B cell (primary cell): ENCODE measurements at regions not wholly inside any gene's neighbourhood (a gene's known extent, or its start where the extent isn't known, plus 50 kb on each side); places are given as distances from the start of the nearest gene placed in this dataset.

Experiments
- ATAC-seq: fragments of 200-7000 bp; cut with Tn5 transposase; one replicate; pipeline ENCODE4 v1.10.0; 2021; ENCODE audit warnings: low read depth, mild to moderate bottlenecking, moderate number of reproducible peaks, moderate library complexity
- CTCF ChIA-PET: fragments of 350-600 bp; sonication (Branson Sonifier 250); formaldehyde crosslinking; loops from one replicate; lab custom pipeline; 2021; ENCODE audit warnings: antibody characterized with exemption, inconsistent platforms; lab: Charles Lee
- POLR2A ChIA-PET: fragments of 350-600 bp; sonication (Branson Sonifier 250); formaldehyde crosslinking; loops from one replicate; lab custom pipeline; 2021; ENCODE audit warnings: antibody characterized with exemption; lab: Charles Lee
- DNase-seq: peaks from one replicate; pipeline ENCODE4 v3.0.0; 2013
- H2AFZ ChIP-seq: 2 replicates; pipeline ENCODE4 v1.6.1; 2012; ENCODE audit warnings: mild to moderate bottlenecking, low read depth, low read length; ENCODE audit not compliant: insufficient read depth, poor library complexity, severe bottlenecking
- H3K27ac ChIP-seq, 2 donors: 1 replicate in 1 of 2; 2 replicates in 1 of 2; pipeline ENCODE4 v1.5.1; 2012 to 2013; ENCODE audit warnings: low read length in 2 of 2, mild to moderate bottlenecking in 2 of 2, moderate library complexity in 1 of 2
- H3K27me3 ChIP-seq, 4 experiments: fragments of 200-600 bp in 1 of 4; sonication (generic) in 1 of 4; replicated peaks in 1 of 4; 1 replicate in 2 of 4; 2 replicates in 2 of 4; pipeline versions ENCODE4 v1.6.1 to v1.7.0; 2013 to 2016; ENCODE audit warnings: low read length in 3 of 4, mild to moderate bottlenecking in 2 of 4, mixed read lengths in 1 of 4, moderate library complexity in 1 of 4; ENCODE audit not compliant: insufficient read depth in 4 of 4, control insufficient read depth in 3 of 4; ENCODE audit errors: control extremely low read depth in 1 of 4
- H3K36me3 ChIP-seq, 2 experiments: replicated peaks in 1 of 2; 1 replicate in 1 of 2; 2 replicates in 1 of 2; pipeline versions ENCODE4 v1.6.1 to v1.7.1; 2013; ENCODE audit warnings: low read length in 1 of 2; ENCODE audit not compliant: insufficient read depth in 2 of 2, control insufficient read depth in 1 of 2; ENCODE audit errors: control extremely low read depth in 1 of 2, extremely low read depth in 1 of 2
- H3K4me1 ChIP-seq, 2 donors: fragments of 200-600 bp in 1 of 2; sonication (generic) in 1 of 2; 1 replicate in 1 of 2; 2 replicates in 1 of 2; pipeline versions ENCODE4 v1.5.1 to v1.6.1; 2013 to 2017; ENCODE audit warnings: low read length in 2 of 2; ENCODE audit not compliant: control insufficient read depth in 2 of 2, insufficient read depth in 2 of 2
- H3K4me2 ChIP-seq: replicated peaks from 2 replicates; pipeline ENCODE3; 2012; ENCODE audit warnings: mild to moderate bottlenecking, low read depth, low read length; ENCODE audit not compliant: poor library complexity, severe bottlenecking
- H3K4me3 ChIP-seq, 5 experiments: fragments of 200-600 bp in 1 of 5; sonication (generic) in 1 of 5; 1 replicate in 3 of 5; 2 replicates in 2 of 5; pipeline versions ENCODE4 v1.5.1 to v1.7.0; 2011 to 2016; ENCODE audit warnings: low read length in 4 of 5, mild to moderate bottlenecking in 4 of 5, low read depth in 2 of 5, control low read depth in 1 of 5, moderate library complexity in 1 of 5; ENCODE audit not compliant: insufficient read depth in 1 of 5; ENCODE audit errors: control extremely low read depth in 1 of 5, extremely low read depth in 1 of 5
- H3K79me2 ChIP-seq: fragments of 200-600 bp; sonication (generic); one replicate; pipeline ENCODE4 v1.6.0; 2016; ENCODE audit warnings: low read length; ENCODE audit not compliant: control insufficient read depth, insufficient read depth
- H3K9ac ChIP-seq: fragments of 200-600 bp; sonication (generic); 2 replicates; pipeline ENCODE4 v1.6.1; 2017; ENCODE audit warnings: mild to moderate bottlenecking, low read length, moderate library complexity
- H3K9me3 ChIP-seq, 3 donors: one replicate each; pipeline versions ENCODE4 v1.6.1 to v1.7.1; 2013; ENCODE audit warnings: low read length in 2 of 3; ENCODE audit not compliant: control insufficient read depth in 2 of 3, insufficient read depth in 1 of 3; ENCODE audit errors: control extremely low read depth in 1 of 3
- H4K20me1 ChIP-seq: 2 replicates; pipeline ENCODE4 v1.6.0; 2012; ENCODE audit warnings: mild to moderate bottlenecking, low read length; ENCODE audit not compliant: insufficient read depth, control insufficient read depth, poor library complexity, severe bottlenecking
- H3K27ac Mint-ChIP-seq: one replicate; pipeline ENCODE4 v1.8.0; 2021; ENCODE audit warnings: mixed read lengths
- H3K27me3 Mint-ChIP-seq: one replicate; pipeline ENCODE4 v1.8.0; 2021; ENCODE audit warnings: mixed read lengths
- H3K4me1 Mint-ChIP-seq: one replicate; pipeline ENCODE4 v1.8.0; 2021; ENCODE audit warnings: mixed read lengths
- H3K4me3 Mint-ChIP-seq: one replicate; pipeline ENCODE4 v1.8.0; 2021; ENCODE audit warnings: mixed read lengths
- H3K9me3 Mint-ChIP-seq: one replicate; pipeline ENCODE4 v1.8.0; 2022; ENCODE audit warnings: mixed read lengths; ENCODE audit not compliant: insufficient read depth
- EZH2 ChIP-seq: IDR thresholded peaks from 2 replicates; pipeline ENCODE4 v1.6.1; 2012; ENCODE audit warnings: borderline replicate concordance, low read depth, mild to moderate bottlenecking, moderate library complexity, low read length; ENCODE audit not compliant: insufficient read depth, poor library complexity, severe bottlenecking
- WGBS: methylation state at CpG from one replicate; pipeline ENCODE4 v1.1.5; 2013; ENCODE audit warnings: missing lambda C conversion rate; ENCODE audit not compliant: insufficient coverage; 5-methylcytosine and 5-hydroxymethylcytosine counted together
- intact Hi-C: fragments of 100-400 bp; cut with micrococcal nuclease; formaldehyde crosslinking; loops from one replicate; pipeline ENCODE4 v1.10.0; 2022
- TF ChIP-seq, protein P1 (sequence below): fragments of 200-600 bp; IDR thresholded peaks from one replicate; pipeline ENCODE4 v1.8.0; 2022; ENCODE audit warnings: antibody characterized with exemption, mild to moderate bottlenecking

DNA sequence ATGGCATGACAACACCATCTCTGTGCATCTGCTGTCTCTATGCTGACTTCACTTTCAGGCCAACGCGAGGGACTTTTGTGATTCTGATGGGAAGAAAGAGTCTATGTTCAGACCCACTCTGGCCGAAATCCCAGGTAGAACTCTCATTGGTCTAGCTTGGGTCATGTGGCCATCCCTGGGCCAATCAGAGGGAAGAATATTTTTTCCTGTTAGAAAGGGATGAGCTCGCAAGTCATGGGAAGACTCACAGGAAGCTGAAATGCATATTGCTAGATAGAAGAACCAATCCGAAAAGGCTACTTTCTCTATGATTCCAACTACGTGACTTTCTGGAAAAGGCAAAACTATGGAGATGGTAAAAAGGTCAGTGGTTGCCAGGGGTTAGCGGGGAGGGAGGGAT lies 56.0 kb upstream of the LINC01488 start:
- no peak overlapping the region for H3K4me2 ChIP-seq
- H3K4me3 ChIP-seq: no peak overlapping the region
- Mint-ChIP-seq H3K9me3 (peaks cover 8% of the 10 kb centered on the region), H3K4me1 (no peaks in the 10 kb centered on the region), H3K27me3 (peaks cover 7% of the 10 kb centered on the region), H3K4me3 (no peak overlapping the region), H3K27ac (no peak overlapping the region)
- intact Hi-C loops: no loop called here
- no peak overlapping the region for H3K9ac ChIP-seq
- peaks cover 0 to 7% (median 0%) of the 10 kb centered on the region in 4 experiments for H3K27me3 ChIP-seq
- H3K9me3 ChIP-seq: peaks cover 0 to 22% (median 11%) of the 10 kb centered on the region in 3 donors
- H3K27ac ChIP-seq: no peak overlapping the region
- POLR2A ChIA-PET: no interaction called here
- WGBS: 93% methylated on average over 6 of the region's 7 CpGs
- H3K4me1 ChIP-seq: no peaks in the 10 kb centered on the region
- H3K36me3 ChIP-seq: no peaks in the 10 kb centered on the region
- no peaks in the 10 kb centered on the region for H3K79me2 ChIP-seq
- TF ChIP-seq, protein P1, sequence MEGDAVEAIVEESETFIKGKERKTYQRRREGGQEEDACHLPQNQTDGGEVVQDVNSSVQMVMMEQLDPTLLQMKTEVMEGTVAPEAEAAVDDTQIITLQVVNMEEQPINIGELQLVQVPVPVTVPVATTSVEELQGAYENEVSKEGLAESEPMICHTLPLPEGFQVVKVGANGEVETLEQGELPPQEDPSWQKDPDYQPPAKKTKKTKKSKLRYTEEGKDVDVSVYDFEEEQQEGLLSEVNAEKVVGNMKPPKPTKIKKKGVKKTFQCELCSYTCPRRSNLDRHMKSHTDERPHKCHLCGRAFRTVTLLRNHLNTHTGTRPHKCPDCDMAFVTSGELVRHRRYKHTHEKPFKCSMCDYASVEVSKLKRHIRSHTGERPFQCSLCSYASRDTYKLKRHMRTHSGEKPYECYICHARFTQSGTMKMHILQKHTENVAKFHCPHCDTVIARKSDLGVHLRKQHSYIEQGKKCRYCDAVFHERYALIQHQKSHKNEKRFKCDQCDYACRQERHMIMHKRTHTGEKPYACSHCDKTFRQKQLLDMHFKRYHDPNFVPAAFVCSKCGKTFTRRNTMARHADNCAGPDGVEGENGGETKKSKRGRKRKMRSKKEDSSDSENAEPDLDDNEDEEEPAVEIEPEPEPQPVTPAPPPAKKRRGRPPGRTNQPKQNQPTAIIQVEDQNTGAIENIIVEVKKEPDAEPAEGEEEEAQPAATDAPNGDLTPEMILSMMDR: no peak
- TF ChIP-seq EZH2: no peak
- H2AFZ ChIP-seq: no peak overlapping the region
- DNase-seq (no peak), ATAC-seq (no peak)
- no peaks in the 10 kb centered on the region for H4K20me1 ChIP-seq
- CTCF ChIA-PET: no interaction called here

DNA sequence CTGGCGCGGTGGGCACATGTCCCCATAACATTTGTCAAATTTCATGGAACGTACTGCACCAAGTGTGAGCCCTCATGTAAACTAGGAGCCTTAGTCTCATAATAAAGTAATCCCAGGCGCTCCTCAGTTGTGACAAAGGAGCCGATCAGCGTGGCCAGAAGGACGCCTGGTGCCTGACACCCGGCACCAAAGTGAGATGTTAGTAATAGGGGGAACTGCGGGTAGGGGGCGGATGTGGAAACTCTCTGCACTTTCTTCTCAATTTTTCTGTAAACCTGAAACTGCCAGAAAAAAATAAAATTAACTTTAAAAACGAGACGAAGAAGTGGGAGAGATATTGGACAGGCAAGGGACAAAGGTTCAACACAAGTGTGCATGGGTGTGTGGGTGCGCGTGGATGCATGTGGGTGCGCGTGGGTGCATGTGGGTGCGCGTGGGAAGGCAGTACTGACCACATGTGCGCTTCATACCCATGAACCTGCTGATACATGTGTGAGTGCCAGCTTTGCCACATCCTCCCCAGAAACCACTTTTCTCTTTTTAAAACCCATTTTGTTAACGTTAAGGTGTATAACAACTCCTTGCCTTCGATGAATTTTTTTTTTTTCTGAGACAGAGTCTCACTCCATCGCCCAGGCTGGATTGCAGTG lies 55.4 kb upstream of the LINC01488 start:
- H3K27me3 ChIP-seq: peaks cover 0 to 7% (median 0%) of the 10 kb centered on the region in 4 experiments
- peaks cover 8% of the 10 kb centered on the region for H3K9me3 Mint-ChIP-seq
- no peak overlapping the region for H3K4me3 ChIP-seq
- no peak overlapping the region for H3K27ac Mint-ChIP-seq
- no peaks in the 10 kb centered on the region for H3K4me1 ChIP-seq
- no peak for ATAC-seq
- no peak overlapping the region for H2AFZ ChIP-seq
- H3K79me2 ChIP-seq: no peaks in the 10 kb centered on the region
- no peak for DNase-seq
- WGBS: 84% methylated on average over 12 of the region's 22 CpGs
- H3K4me3 Mint-ChIP-seq: no peak overlapping the region
- ChIA-PET POLR2A (no interaction called here), CTCF (interaction anchor here (0.7 kb wide), 2 partner anchors 11 to 28 kb away, joined by 3 to 4 read pairs; no protein-coding TSS in a partner anchor)
- no peaks in the 10 kb centered on the region for H3K36me3 ChIP-seq
- H3K9ac ChIP-seq: no peak overlapping the region
- no peak overlapping the region for H3K4me2 ChIP-seq
- intact Hi-C loops: no loop called here
- H4K20me1 ChIP-seq: no peaks in the 10 kb centered on the region
- peaks cover 7% of the 10 kb centered on the region for H3K27me3 Mint-ChIP-seq
- H3K4me1 Mint-ChIP-seq: no peaks in the 10 kb centered on the region
- TF ChIP-seq EZH2: no peak
- TF ChIP-seq, protein P1: no peak
- peaks cover 0 to 22% (median 11%) of the 10 kb centered on the region in 3 donors for H3K9me3 ChIP-seq
- H3K27ac ChIP-seq: no peak overlapping the region
